Testis (tissue), 2 donors: ENCODE measurements at regions not wholly inside any gene's neighbourhood (a gene's known extent, or its start where the extent isn't known, plus 50 kb on each side); places are given as distances from the start of the nearest gene placed in this dataset.

Source experiments
- POLR2A ChIP-seq: fragments of 450-650 bp; IDR thresholded peaks from one replicate; pipeline ENCODE4 v1.6.1; 2017; ENCODE audit warnings: antibody characterized with exemption, mild to moderate bottlenecking, moderate library complexity
- TF ChIP-seq, protein P1 (sequence below), 3 experiments: fragments of 450-650 bp in 2 of 3; fragments of 200-600 bp in 1 of 3; sonication (generic) in 1 of 3; IDR thresholded peaks; one replicate each; pipeline ENCODE4 v1.5.1; 2016 to 2019; ENCODE audit warnings: antibody characterized with exemption in 3 of 3, mild to moderate bottlenecking in 2 of 3, moderate library complexity in 1 of 3

DNA sequence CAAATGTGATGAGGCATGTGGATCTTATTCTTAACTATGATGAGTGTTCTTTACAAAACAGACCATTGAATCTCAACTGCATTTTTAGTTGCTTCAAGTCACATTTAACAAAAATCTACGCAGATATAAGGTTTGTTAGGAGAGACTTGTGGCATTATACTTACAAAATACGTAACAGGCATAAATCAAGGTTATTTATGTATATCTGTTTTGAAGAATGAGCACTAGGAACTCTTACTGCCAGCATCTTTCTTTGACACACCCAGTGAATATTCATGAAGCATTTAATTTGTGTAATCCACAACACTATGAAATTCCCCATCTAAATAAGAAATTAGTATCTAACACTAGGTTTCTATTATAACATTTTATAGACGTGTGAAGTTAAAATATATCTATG is 186.3 kb downstream of the FAT4 start:
- no peak for TF ChIP-seq POLR2A
- TF ChIP-seq, protein P1, sequence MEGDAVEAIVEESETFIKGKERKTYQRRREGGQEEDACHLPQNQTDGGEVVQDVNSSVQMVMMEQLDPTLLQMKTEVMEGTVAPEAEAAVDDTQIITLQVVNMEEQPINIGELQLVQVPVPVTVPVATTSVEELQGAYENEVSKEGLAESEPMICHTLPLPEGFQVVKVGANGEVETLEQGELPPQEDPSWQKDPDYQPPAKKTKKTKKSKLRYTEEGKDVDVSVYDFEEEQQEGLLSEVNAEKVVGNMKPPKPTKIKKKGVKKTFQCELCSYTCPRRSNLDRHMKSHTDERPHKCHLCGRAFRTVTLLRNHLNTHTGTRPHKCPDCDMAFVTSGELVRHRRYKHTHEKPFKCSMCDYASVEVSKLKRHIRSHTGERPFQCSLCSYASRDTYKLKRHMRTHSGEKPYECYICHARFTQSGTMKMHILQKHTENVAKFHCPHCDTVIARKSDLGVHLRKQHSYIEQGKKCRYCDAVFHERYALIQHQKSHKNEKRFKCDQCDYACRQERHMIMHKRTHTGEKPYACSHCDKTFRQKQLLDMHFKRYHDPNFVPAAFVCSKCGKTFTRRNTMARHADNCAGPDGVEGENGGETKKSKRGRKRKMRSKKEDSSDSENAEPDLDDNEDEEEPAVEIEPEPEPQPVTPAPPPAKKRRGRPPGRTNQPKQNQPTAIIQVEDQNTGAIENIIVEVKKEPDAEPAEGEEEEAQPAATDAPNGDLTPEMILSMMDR (IDR thresholded peaks at IDR 0.05), result no peak
